ENCODE measurements at regions not wholly inside any gene's neighbourhood (a gene's known extent, or its start where the extent isn't known, plus 50 kb on each side); places are given as distances from the start of the nearest gene placed in this dataset.
"Not testable (repeated sequence)": the region's sequence is repeated elsewhere in the genome, so short reads cannot be mapped to it uniquely, and the experiment has no call there.

- Histone ChIP-seq H3K27ac (ENCODE audit: low read depth, low read length) (no peak overlapping the region), H3K4me3 (ENCODE audit: low read depth in 1 of 5, low read length in 5 of 5) (no peak overlapping the region), H3K4me1 (ENCODE audit: control insufficient read depth in 5 of 5, insufficient read depth in 5 of 5, low read length in 5 of 5) (no peaks in the 10 kb centered on the region), H3K9me3 (ENCODE audit: control insufficient read depth in 5 of 5, low read length in 5 of 5) (no peaks in the 10 kb centered on the region), H3K9ac (ENCODE audit: low read length in 5 of 5) (no peak overlapping the region), H3K36me3 (ENCODE audit: control insufficient read depth in 5 of 5, insufficient read depth in 5 of 5, low read length in 5 of 5) (no peaks in the 10 kb centered on the region), H3K27me3 (ENCODE audit: control insufficient read depth in 5 of 5, insufficient read depth in 4 of 5, low read length in 5 of 5) (no peaks in the 10 kb centered on the region)
These were observed 1144.8 kb downstream of the EPHA7 start for GRCh38 chr6:92274588-92274987.

GRCh38 chr6:92273694-92274093 is 1145.7 kb downstream of the EPHA7 start:
- no peak overlapping the region for H3K27ac ChIP-seq (ENCODE audit: low read depth, low read length)
- H3K9me3 ChIP-seq (ENCODE audit: control insufficient read depth in 5 of 5, low read length in 5 of 5), result no peaks in the 10 kb centered on the region
- no peak overlapping the region for H3K4me3 ChIP-seq (ENCODE audit: low read depth in 1 of 5, low read length in 5 of 5)
- no peaks in the 10 kb centered on the region for H3K4me1 ChIP-seq (ENCODE audit: control insufficient read depth in 5 of 5, insufficient read depth in 5 of 5, low read length in 5 of 5)
- H3K36me3 ChIP-seq (ENCODE audit: control insufficient read depth in 5 of 5, insufficient read depth in 5 of 5, low read length in 5 of 5), result no peaks in the 10 kb centered on the region
- H3K27me3 ChIP-seq (ENCODE audit: control insufficient read depth in 5 of 5, insufficient read depth in 4 of 5, low read length in 5 of 5), result no peaks in the 10 kb centered on the region
- no peak overlapping the region for H3K9ac ChIP-seq (ENCODE audit: low read length in 5 of 5)

DNA sequence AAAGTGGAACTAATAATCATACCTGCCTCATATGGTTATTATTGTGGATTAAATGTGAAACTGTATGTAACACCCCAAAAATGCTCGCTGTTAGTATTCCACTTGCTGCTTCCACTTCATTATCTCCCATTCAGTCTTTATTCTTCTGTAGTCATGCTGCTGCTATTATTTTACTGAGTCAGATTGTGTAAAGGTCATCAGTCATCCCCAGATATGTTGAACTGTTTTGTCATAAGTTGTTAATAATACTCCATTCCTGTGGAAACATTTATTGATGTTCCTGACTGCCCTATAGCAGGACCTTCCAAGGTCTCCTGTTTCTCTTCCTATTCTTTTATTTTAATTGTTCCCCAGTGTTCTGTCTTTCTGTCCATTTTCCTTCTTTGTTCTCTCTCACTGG is 1148.3 kb downstream of the EPHA7 start:
- Histone ChIP-seq H3K27me3 (ENCODE audit: control insufficient read depth in 5 of 5, insufficient read depth in 4 of 5, low read length in 5 of 5) (no peaks in the 10 kb centered on the region), H3K4me1 (ENCODE audit: control insufficient read depth in 5 of 5, insufficient read depth in 5 of 5, low read length in 5 of 5) (no peaks in the 10 kb centered on the region), H3K9ac (ENCODE audit: low read length in 5 of 5) (no peak overlapping the region), H3K4me3 (ENCODE audit: low read depth in 1 of 5, low read length in 5 of 5) (no peak overlapping the region), H3K9me3 (ENCODE audit: control insufficient read depth in 5 of 5, low read length in 5 of 5) (no peaks in the 10 kb centered on the region), H3K27ac (ENCODE audit: low read depth, low read length) (no peak overlapping the region), H3K36me3 (ENCODE audit: control insufficient read depth in 5 of 5, insufficient read depth in 5 of 5, low read length in 5 of 5) (no peaks in the 10 kb centered on the region)

DNA sequence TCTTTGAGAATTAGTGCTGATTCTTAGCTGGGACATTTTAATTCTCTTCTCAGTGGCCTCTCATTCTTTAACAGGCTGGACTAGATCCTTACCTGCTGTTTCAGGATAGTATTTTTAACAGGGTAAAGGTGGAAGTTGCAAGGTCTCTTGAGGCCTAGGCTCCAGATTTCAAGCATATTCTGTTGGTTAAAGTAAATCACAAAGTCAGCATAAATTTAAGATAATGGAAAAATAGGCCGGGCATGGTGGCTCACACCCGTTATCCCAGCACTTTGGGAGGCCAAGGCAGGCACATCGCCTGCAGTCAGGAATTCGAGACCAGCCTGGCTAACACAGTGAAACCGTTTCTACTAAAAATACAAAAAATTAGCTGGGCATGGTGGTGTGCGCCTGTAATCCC is 1149.0 kb downstream of the EPHA7 start:
- Histone ChIP-seq H3K36me3 (ENCODE audit: control insufficient read depth in 5 of 5, insufficient read depth in 5 of 5, low read length in 5 of 5) (no peaks in the 10 kb centered on the region), H3K4me3 (ENCODE audit: low read depth in 1 of 5, low read length in 5 of 5) (no peak overlapping the region), H3K9ac (ENCODE audit: low read length in 5 of 5) (no peak overlapping the region), H3K27ac (ENCODE audit: low read depth, low read length) (no peak overlapping the region), H3K9me3 (ENCODE audit: control insufficient read depth in 5 of 5, low read length in 5 of 5) (no peaks in the 10 kb centered on the region), H3K27me3 (ENCODE audit: control insufficient read depth in 5 of 5, insufficient read depth in 4 of 5, low read length in 5 of 5) (no peaks in the 10 kb centered on the region), H3K4me1 (ENCODE audit: control insufficient read depth in 5 of 5, insufficient read depth in 5 of 5, low read length in 5 of 5) (no peaks in the 10 kb centered on the region)

GRCh38 chr6:92267335-92267734 is 1152.0 kb downstream of the EPHA7 start:
- no peak overlapping the region for H3K4me3 ChIP-seq (ENCODE audit: low read depth in 1 of 5, low read length in 5 of 5)
- H3K4me1 ChIP-seq (ENCODE audit: control insufficient read depth in 5 of 5, insufficient read depth in 5 of 5, low read length in 5 of 5), result no peaks in the 10 kb centered on the region
- no peaks in the 10 kb centered on the region for H3K27me3 ChIP-seq (ENCODE audit: control insufficient read depth in 5 of 5, insufficient read depth in 4 of 5, low read length in 5 of 5)

DNA sequence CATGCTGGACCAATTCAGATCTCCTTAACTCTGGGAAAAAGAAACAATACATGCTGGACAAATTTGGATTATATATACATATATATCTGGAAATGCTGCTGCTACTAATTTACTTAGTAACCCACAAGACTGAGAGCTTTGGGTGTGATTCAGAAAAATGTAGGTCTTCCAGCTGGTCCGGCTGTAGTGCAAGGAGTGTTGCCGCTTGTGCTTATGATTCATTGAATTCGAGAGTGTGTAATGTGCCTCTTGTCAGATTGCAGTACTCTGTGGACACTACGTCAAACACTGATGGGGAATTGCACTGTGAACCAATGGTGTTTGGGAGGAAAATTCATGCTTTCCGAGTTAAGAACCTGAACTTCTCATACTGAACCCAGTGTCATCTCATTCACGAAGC is 1155.5 kb downstream of the EPHA7 start:
- Histone ChIP-seq H3K27me3 (ENCODE audit: control insufficient read depth in 5 of 5, insufficient read depth in 4 of 5, low read length in 5 of 5) (no peaks in the 10 kb centered on the region), H3K9me3 (ENCODE audit: control insufficient read depth in 5 of 5, low read length in 5 of 5) (no peaks in the 10 kb centered on the region), H3K4me3 (ENCODE audit: low read depth in 1 of 5, low read length in 5 of 5) (no peak overlapping the region), H3K27ac (ENCODE audit: low read depth, low read length) (no peak overlapping the region), H3K36me3 (ENCODE audit: control insufficient read depth in 5 of 5, insufficient read depth in 5 of 5, low read length in 5 of 5) (no peaks in the 10 kb centered on the region), H3K9ac (ENCODE audit: low read length in 5 of 5) (no peak overlapping the region), H3K4me1 (ENCODE audit: control insufficient read depth in 5 of 5, insufficient read depth in 5 of 5, low read length in 5 of 5) (peaks cover 0 to 5% (median 0%) of the 10 kb centered on the region in 5 donors)

More at GRCh38 chr6:92267335-92267734, 1152.0 kb downstream of the EPHA7 start:
- no peaks in the 10 kb centered on the region for H3K9me3 ChIP-seq (ENCODE audit: control insufficient read depth in 5 of 5, low read length in 5 of 5)
- H3K27ac ChIP-seq (ENCODE audit: low read depth, low read length), result no peak overlapping the region
- H3K36me3 ChIP-seq (ENCODE audit: control insufficient read depth in 5 of 5, insufficient read depth in 5 of 5, low read length in 5 of 5), result no peaks in the 10 kb centered on the region
- no peak overlapping the region for H3K9ac ChIP-seq (ENCODE audit: low read length in 5 of 5)

GRCh38 chr6:92259171-92259570 is 1160.2 kb downstream of the EPHA7 start:
- Histone ChIP-seq H3K4me3 (ENCODE audit: low read depth in 1 of 5, low read length in 5 of 5) (no peak overlapping the region), H3K27me3 (ENCODE audit: control insufficient read depth in 5 of 5, insufficient read depth in 4 of 5, low read length in 5 of 5) (no peaks in the 10 kb centered on the region), H3K4me1 (ENCODE audit: control insufficient read depth in 5 of 5, insufficient read depth in 5 of 5, low read length in 5 of 5) (peaks cover 0 to 5% (median 0%) of the 10 kb centered on the region in 5 donors), H3K27ac (ENCODE audit: low read depth, low read length) (no peak overlapping the region), H3K9me3 (ENCODE audit: control insufficient read depth in 5 of 5, low read length in 5 of 5) (no peaks in the 10 kb centered on the region), H3K36me3 (ENCODE audit: control insufficient read depth in 5 of 5, insufficient read depth in 5 of 5, low read length in 5 of 5) (no peaks in the 10 kb centered on the region), H3K9ac (ENCODE audit: low read length in 5 of 5) (no peak overlapping the region)

DNA sequence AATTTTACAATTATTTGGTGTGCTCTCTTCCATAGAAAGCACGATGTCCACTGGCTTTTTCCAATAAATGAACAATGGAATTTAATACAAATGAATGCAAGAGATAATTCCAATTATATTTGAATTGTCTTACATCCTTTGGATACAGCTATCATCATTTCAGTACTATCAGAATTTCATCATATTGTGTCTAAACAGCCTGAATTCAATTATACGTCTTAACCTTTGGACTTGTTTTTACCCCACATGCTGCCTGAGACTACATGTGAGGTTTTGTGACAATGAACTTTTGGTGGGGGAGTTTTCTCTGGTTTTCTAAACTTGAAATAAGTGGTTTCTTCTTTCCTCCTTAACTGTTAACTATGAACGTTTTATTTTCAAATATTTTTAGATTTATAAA is 1176.0 kb downstream of the EPHA7 start:
- H3K9ac ChIP-seq (ENCODE audit: low read length in 5 of 5), result no peak overlapping the region
- H3K36me3 ChIP-seq (ENCODE audit: control insufficient read depth in 5 of 5, insufficient read depth in 5 of 5, low read length in 5 of 5), result no peaks in the 10 kb centered on the region
- no peaks in the 10 kb centered on the region for H3K4me1 ChIP-seq (ENCODE audit: control insufficient read depth in 5 of 5, insufficient read depth in 5 of 5, low read length in 5 of 5)
- no peak overlapping the region for H3K4me3 ChIP-seq (ENCODE audit: low read depth in 1 of 5, low read length in 5 of 5)
- H3K27me3 ChIP-seq (ENCODE audit: control insufficient read depth in 5 of 5, insufficient read depth in 4 of 5, low read length in 5 of 5), result no peaks in the 10 kb centered on the region
- H3K9me3 ChIP-seq (ENCODE audit: control insufficient read depth in 5 of 5, low read length in 5 of 5), result no peaks in the 10 kb centered on the region
- no peak overlapping the region for H3K27ac ChIP-seq (ENCODE audit: low read depth, low read length)

DNA sequence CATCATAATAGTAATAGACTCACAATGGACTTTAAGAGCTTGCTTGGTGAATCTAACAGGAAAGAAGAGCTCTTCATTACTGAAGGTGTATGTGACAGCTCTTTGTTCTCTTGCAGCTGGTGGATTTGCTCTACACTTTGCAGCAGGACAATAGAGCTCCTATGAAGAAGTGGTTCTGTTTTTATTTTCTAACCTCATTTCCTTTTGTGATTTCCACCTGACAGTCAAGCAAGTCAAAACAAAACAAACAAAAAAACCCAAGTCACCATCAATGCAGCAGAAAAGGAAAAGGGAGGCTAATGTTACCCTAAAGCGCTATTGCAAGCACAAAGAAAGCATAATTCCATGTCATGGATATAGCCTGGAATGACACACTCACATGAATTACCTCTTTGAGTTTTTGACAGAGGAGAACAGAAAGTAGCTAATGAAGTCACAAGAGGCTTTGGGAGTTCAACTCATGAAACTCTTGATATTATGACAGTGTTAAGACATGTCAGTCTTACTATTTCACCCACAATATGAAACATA is 1188.1 kb downstream of the EPHA7 start:
- Histone ChIP-seq H3K4me1 (ENCODE audit: control insufficient read depth in 5 of 5, insufficient read depth in 5 of 5, low read length in 5 of 5) (peaks cover 0 to 5% (median 0%) of the 10 kb centered on the region in 5 donors), H3K9me3 (ENCODE audit: control insufficient read depth in 5 of 5, low read length in 5 of 5) (no peaks in the 10 kb centered on the region), H3K9ac (ENCODE audit: low read length in 5 of 5) (no peak overlapping the region), H3K27ac (ENCODE audit: low read depth, low read length) (no peak overlapping the region), H3K27me3 (ENCODE audit: control insufficient read depth in 5 of 5, insufficient read depth in 4 of 5, low read length in 5 of 5) (no peaks in the 10 kb centered on the region), H3K4me3 (ENCODE audit: low read depth in 1 of 5, low read length in 5 of 5) (no peak overlapping the region), H3K36me3 (ENCODE audit: control insufficient read depth in 5 of 5, insufficient read depth in 5 of 5, low read length in 5 of 5) (no peaks in the 10 kb centered on the region)

GRCh38 chr6:92219987-92220386 is 1199.4 kb downstream of the EPHA7 start:
- H3K4me3 ChIP-seq (ENCODE audit: low read depth in 1 of 5, low read length in 5 of 5); H3K36me3 ChIP-seq (ENCODE audit: control insufficient read depth in 5 of 5, insufficient read depth in 5 of 5, low read length in 5 of 5); H3K9ac ChIP-seq (ENCODE audit: low read length in 5 of 5); H3K27me3 ChIP-seq (ENCODE audit: control insufficient read depth in 5 of 5, insufficient read depth in 4 of 5, low read length in 5 of 5); H3K9me3 ChIP-seq (ENCODE audit: control insufficient read depth in 5 of 5, low read length in 5 of 5); H3K27ac ChIP-seq (ENCODE audit: low read depth, low read length); H3K4me1 ChIP-seq (ENCODE audit: control insufficient read depth in 5 of 5, insufficient read depth in 5 of 5, low read length in 5 of 5): not testable (repeated sequence)

- H3K4me1 ChIP-seq (ENCODE audit: control insufficient read depth in 5 of 5, insufficient read depth in 5 of 5, low read length in 5 of 5), result no peaks in the 10 kb centered on the region
- no peaks in the 10 kb centered on the region for H3K27me3 ChIP-seq (ENCODE audit: control insufficient read depth in 5 of 5, insufficient read depth in 4 of 5, low read length in 5 of 5)
- H3K4me3 ChIP-seq (ENCODE audit: low read depth in 1 of 5, low read length in 5 of 5), result no peak overlapping the region
- no peak overlapping the region for H3K9ac ChIP-seq (ENCODE audit: low read length in 5 of 5)
- peaks cover 0 to 5% (median 0%) of the 10 kb centered on the region in 5 donors for H3K9me3 ChIP-seq (ENCODE audit: control insufficient read depth in 5 of 5, low read length in 5 of 5)
- no peak overlapping the region for H3K27ac ChIP-seq (ENCODE audit: low read depth, low read length)
- H3K36me3 ChIP-seq (ENCODE audit: control insufficient read depth in 5 of 5, insufficient read depth in 5 of 5, low read length in 5 of 5), result no peaks in the 10 kb centered on the region
These were observed 1202.6 kb downstream of the EPHA7 start for GRCh38 chr6:92216717-92217116.

Measured in subcutaneous abdominal adipose tissue (tissue), 5 donors.